ENCODE measurements at regions not wholly inside any gene's neighbourhood (a gene's known extent, or its start where the extent isn't known, plus 50 kb on each side); places are given as distances from the start of the nearest gene placed in this dataset.
"Not testable (repeated sequence)": the region's sequence is repeated elsewhere in the genome, so short reads cannot be mapped to it uniquely, and the experiment has no call there.

DNA sequence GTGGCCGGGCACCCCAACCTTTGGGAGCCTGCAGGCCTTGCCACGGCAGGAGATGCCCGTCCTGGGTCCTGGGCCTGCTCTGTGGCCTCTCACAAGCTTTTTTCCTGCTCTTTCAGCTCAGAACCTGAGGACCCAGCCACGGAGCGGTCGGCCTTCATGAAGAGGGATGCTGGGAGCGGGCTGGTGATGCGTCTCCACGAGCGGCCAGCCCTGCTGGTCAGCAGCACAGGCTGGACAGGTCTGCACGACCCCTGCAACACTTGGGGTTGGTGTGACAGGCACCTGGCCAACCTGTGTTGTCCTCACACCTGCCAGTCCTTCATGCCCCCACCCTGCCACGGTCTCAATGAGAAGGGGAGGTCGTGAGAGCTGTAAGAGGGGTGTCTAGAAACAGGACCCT is 170.0 kb downstream of the ADRA2C start:
- no peak for DNase-seq

DNA sequence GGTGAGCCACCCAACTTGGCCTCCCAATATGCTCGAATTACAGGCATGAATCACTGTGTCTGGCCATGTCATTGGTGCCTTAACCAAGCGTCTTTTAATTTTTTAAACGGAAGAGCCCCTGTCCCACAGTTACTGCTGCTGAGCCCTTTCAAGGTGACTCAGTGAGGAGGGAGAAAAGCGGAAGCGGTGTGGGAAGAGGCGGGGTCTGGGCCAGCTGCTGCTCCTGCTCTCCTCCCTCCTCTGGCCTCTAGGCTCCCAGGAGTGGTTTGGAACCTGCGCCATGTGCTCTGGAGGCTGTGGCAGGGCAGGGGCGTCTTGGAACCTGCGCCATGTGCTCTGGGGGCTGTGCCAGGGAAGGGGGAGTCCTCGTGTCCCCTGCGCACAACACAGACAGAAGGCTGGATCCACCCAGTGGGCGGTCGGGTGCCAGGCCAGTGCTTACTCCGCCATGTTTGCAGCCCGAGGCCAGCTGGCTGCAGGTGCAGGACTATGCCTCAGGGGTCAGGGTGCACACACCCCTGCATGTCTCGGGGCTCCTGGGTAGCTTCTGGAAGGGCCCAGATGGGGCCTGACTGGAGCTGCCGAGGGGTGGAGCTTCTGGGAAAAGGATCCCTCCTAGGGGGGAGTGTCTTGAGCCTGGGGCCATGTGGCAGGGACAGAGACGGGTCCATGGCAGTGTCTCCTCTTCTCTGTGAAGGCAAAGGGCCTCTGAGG is 171.8 kb downstream of the ADRA2C start:
- DNase-seq: not testable (repeated sequence)

DNA sequence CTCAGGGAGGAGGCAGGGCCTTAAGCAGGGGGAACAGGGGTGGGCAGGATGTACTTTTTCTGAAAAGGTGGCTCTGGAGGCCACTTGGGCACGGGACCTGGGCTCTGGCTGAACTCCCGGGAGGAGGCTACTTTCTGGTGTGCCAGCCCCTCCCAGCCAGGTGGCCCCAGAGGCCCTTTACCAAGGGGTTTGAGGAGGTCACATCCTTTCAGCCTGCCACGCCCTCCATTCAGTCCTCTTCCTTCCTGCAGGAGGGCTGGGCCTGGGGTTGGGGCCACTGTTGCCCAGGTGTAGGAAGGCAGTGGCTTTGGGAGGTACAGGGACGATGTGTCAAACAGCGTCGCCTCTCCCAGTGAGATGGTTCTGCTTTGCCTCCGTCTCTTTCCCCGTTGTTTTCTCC is 172.5 kb downstream of the ADRA2C start:
- not testable (repeated sequence) for DNase-seq

DNA sequence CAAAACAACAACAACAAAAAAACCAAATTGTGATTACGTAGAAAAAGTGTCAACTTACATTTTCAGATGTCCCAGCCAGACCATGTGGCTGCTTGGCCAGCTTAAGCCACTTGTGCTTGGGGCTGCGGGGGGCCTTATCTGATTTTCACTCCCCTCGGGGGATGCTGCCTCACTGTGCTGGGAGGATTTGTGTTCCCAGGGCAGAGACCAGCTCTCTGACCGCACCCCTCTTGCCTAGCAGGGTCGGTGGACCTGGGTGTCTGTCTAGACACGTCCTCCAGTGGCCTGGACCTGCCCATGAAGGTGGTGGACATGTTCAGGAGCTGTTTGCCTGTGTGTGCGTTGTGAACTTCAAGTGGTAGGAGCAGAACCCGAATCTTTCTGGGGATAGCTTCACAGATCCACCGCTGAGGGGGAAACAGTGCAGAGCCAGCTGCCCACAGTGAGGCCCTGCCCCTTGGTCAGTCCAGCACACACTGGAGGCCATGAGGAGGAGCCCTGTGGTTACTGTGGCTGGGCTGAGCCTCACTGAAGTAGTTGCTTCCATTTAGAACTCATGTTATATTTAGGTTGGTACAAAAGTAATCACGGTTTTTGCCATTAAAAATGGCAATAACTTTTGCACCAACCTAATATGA is 173.9 kb downstream of the ADRA2C start:
- DNase-seq: not testable (repeated sequence)

DNA sequence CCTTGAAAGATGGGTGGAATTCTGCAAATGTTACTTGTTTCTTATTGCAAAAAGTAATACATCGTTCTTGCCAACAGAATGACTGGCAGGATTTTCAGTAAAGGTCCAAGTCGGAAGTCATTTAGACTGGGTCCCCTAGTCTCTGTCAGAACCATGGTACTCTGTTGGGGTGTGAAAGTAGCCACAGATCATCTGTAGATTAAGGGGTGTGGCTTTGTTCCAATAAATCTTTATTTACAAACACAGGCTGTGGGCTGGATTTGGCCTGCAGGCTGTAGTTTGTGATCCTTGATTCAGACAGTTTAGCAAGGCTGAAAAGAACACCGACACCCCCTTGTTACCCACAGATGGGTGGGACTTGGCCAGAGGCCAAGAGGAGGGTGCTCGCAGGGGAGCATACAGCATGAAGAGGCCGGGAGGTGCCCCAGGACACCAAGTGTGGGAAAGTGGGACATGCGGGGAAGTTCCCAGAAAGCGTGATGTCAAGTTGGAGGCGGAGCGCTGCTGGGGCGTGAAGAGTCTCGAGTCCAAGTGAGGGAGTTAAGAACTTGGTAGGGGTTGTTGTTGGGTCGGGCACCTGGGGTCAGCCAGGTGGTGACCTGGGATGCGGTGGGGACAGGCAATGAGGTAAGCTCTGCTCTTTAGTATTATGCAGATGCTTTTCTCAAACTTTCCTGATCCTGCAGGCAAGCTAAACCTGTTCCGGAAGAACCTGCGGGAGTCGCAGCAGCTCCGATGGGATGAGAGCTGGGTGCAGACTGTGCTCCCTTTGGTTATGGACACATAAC is 175.7 kb downstream of the ADRA2C start:
- not testable (repeated sequence) for DNase-seq

DNA sequence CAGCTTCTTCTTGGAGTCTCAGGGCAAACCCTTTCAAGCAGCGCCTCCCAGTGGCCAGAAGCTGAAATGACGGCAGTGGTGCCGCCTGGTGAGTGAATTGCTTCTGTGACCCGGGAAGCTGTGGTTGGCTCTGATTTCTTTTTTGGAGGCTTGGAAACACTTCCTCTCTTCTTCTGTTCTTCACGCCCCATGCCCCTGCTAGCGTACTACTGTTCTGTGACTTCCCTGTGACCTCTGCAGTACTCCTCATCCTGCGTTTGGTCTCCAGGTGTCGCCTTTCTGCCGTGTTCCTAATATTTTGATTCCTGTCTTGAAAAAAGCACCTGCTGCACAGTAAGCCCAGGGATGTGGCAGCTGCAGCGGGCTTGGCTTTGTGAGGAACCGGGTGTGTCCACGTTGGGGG is 176.4 kb downstream of the ADRA2C start:
- DNase-seq: peak; percentile 35

DNA sequence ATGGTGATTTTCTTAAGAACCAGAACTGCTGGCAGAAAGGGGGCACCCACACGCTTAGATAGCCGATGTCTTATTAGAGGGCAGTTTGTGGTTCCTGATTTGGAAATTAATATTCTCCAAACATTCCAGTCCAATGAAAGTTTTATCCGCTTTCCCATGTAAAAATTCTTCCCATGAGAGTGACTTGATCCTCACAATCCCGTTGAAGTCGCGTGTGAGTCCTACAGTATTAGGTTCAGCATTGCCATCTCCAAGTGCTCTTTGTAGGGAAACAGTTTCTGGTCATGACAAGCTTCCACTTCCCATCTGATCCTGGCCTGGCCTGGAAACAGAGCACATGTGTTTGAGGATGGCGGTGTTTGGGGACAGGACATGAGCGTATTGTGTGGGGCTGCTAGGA is 176.9 kb downstream of the ADRA2C start:
- DNase-seq: not testable (repeated sequence)

DNA sequence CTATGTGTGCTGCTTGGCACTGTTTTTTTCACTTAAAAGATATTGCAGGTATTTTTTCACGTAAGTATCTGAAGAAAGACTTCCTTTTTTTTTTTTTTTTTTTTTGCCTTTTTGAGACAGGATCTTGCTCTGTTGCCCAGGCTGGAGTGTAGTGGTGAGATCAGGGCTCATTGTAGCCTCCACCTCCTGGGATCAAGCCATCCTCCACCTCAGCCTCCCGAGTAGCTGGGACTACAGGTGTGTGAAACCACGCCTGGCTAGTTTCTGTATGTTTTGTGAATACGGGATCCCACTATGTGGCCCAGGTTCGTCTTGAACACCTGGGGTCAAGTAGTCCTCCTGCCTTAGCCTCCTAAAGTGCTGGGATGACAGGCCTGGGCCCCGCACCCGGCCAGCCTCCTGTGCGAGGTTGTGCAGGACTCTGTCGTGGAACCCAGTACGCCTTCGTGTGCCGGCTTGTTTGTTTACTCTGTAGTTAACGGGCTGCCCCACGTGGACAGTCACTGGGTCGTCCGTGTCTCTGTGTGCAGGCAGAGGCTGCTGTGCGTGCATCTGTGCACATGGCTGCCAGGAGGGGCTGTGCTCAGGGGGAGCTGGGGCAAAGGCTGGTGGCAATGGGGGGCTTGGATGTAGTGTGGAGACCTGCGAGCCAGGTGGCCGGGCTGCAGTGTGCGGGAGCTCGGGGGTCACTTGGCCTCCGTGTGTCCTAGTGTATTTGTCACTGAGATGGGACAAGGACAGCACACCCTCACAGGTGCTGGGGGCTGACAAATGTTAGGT is 179.5 kb downstream of the ADRA2C start:
- no peak for DNase-seq

DNA sequence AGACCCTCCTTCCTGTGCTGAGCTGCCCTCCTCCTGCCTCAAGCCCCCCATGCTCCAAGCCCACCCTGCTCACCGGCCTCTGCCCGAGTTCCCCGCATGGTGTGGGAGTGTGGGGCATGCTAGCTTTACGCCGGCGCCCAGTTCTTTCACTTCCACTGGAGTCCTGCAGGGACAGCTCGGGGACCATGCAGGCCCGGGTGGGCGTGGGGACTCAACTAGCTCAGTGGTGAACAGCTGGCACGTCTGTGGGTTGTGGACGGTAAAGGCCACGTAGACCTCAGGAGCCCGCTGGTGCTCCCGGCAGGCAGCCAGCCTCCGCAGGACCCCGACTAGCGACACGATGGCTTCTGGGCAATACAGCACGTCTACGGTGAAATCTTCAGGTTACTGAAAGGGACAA is 180.4 kb downstream of the ADRA2C start:
- DNase-seq: not testable (repeated sequence)

DNA sequence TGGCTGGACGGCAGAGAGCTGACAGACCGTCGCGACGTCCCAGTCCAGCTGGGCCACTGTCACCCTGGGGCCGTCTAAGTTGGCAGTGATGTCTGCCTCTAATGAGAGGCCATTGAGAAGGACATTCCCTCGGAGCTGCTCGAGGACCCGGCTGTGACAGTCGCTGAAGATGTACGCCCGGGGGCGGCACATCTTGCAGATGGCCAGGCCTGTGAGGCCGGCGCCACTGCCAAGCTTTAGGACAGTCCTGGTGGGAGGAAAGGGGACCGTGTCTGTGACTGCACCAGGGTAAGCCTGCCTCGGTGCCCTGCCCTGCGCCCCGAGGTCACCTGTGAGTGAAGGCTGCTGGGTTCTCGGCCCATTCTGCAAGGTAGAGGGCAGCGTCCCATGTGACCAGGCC is 181.6 kb downstream of the ADRA2C start:
- not testable (repeated sequence) for DNase-seq

DNA sequence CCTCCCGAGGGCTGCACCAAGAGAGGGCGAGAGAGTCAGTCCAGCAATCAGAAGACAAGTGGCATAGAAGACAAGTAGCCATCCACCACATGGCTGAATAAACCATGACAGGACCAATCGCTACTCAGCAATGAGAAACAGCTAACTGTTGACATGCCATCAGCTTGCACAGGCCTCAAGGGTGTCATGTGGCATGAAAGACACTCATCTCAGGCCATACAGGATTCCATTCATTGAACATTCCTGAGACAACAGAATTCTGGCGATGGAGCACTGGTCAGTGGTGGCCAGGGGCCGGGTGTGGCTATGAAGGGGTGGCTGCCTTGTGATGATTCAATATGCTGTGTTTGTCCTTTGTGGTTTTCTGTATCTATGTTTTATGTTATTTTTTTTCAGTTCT is 182.0 kb downstream of the ADRA2C start:
- DNase-seq: not testable (repeated sequence)

DNA sequence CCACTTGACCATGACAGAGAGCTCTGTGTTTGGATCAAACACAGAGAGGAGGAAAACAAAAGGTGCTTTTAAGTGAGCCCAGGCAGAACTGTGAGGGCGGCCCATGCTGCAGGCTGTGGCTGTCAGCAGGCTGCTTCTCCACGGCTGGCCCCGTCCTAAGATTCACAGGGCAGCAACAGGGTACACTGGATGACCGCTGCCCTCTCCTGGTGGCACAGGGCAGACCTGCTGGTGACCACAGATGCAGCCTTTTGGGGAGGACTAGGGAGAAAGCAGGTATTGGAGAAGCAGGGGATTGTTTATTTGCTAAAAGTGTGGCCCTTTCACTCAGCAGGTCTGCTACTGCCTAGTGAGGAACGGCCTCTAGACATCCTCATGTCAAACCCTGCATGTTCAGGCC is 183.7 kb downstream of the ADRA2C start:
- not testable (repeated sequence) for DNase-seq

DNA sequence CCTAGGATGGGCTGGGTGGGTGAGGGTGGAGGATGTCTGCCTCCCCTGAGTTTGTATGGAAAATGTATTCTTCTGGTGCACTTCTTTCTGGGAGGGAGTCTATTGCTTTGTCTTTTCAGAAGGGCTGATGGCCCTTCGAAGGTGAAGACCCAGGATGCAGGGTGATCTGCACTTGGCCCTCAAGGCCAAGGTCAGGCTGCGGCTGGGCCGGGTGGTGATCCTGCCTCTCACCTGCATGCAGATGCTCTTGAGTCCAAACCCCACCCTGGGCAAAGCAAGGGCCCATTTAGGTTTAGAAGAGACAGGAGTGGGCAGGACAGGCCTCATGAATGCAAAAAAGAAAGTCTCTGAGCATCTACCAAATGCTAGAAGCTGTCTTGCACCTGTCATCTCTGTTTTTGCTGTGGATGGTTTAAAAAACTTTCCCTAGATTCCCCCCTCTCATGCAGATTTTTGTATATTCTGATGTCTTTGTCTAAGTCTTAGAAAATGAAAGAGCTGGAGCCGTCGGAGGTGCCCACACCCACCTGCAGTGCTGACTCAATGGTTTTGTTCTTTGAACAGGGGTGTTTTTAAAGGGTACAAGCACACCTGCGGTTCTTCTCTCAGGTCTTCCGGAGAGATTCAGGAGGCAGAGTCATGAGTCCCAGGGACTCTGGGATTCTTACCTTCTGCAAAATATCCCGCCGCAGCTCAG is 186.4 kb downstream of the ADRA2C start:
- not testable (repeated sequence) for DNase-seq

DNA sequence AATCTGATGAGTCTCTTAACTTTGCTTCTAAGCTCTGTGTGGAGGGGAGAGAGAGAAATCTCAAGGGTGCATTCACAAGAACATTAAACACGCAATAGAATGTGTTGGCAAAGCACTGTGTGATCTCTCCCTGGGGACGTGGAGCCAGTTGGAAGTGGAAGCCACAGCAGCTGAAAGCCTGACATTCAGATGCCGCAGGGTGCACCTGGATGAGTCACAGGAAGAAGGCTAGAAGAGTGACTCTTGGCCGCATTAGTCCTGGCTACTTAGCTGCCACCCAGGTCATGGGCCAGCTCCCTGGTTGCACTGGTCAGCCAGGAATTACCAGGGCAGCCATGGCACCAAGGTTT is 186.9 kb downstream of the ADRA2C start:
- not testable (repeated sequence) for DNase-seq

DNA sequence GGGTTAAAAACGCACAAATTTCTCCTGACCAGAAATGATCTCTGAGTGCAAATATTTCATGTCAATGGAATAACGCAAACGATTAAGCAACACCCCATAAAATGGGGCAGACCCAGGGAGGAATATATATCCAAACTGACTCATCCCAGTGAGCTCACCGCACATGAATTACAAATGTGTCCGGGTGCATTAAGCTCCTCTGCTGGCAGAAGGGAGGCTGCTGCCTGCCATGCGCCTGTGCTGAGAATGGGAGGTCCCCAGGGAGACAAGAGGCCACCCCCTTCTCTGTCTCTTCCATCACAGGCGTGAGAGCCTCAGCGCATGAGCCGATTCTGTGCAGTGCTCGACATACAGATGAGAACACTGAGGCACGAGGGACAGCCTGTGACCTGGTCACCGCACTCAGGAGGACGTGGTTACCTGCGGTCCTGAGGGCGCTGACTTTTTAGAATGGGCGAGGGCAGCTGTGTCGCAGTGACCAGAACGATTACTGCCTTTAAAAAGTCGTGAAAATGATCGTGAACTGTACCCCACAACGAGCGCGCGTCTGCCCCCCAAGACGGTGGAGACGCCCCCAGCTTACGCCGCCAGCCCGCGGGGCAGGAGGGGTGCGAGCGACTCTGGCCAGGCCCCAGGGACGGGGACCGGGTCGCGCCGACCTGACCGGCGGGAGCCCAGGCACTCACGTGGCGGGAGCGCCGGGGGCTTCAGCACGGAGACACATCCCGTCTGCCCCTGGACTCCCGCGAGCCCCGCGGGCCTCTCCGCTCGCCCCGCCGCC is 188.5 kb downstream of the ADRA2C start:
- peak; percentile 84 for DNase-seq

DNA sequence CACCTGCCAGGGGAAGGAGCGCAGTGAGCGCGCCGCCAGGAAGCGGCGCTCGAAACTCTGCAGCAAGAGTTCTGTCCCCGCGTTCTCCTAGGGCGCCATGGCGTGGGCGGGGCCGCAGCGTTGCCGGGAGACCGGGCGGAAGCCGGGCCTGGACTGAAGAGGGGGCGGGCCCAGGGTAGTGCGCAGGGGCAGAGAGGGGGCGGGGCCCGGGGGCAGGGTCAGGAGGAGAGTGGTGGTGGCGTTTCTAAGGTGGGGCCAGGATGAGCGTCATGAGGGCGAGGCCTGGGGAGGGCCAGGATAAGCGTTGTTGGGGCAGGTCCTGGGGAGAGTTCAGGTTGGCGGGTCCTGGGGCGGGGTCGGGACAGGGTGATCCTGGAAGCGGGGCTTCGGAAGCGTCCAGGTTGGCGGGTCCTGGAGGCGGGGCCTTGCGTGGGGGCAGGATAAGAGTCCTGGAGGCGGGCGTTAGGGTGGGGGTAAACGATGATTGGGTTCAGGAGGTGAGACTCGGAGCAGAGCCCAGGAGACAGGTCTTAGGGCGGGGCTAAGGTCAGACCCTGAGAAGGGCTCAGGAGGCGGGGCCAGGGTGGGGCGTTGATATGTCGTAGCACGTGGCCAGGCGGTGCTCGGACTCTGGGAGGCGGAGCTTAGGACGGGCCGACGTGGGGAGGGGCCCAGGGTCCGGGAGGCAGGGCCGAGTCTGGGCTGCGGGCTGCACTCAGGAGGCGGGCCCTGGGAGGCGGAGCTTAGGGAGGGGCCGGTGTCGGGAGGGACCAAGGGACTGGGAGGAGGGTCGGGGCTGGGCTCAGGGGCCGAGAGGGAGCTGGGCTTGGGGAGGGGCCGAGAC is 189.4 kb downstream of the ADRA2C start:
- DNase-seq: peak; percentile 99

DNA sequence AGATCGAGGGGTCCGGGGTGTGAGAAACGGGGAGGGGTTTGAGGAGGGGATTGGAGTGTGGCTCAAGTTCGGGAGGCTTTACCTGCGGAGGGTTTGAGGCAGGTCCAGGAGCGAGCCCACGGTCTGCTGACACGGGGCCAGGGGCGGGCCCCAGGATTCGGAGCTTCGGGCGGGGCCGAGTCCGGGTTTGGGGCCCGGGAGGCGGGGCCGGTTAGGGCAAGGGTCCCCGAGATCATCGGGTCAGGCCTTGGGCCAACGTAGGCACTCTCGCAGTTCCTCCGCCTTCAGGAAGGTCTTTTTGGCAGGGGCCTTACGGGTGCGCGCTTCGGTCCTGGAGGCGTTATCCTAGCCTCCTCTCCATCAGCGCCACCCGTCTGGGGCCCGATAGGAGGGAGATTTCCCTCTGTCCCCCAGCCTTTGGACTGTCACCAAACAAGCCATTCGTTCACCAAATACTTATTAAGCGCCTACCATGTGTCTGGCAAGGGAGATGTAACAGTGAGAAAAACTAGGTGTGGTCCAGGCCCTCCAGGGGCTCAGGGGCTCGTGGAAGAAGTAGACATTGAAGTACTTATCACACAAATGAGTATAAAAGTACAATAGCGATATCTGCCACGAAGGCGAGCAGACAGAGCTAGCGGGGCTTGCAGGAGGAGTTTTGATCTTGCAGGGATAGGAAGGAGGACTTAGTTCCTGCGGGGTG is 190.1 kb downstream of the ADRA2C start:
- DNase-seq: not testable (repeated sequence)

DNA sequence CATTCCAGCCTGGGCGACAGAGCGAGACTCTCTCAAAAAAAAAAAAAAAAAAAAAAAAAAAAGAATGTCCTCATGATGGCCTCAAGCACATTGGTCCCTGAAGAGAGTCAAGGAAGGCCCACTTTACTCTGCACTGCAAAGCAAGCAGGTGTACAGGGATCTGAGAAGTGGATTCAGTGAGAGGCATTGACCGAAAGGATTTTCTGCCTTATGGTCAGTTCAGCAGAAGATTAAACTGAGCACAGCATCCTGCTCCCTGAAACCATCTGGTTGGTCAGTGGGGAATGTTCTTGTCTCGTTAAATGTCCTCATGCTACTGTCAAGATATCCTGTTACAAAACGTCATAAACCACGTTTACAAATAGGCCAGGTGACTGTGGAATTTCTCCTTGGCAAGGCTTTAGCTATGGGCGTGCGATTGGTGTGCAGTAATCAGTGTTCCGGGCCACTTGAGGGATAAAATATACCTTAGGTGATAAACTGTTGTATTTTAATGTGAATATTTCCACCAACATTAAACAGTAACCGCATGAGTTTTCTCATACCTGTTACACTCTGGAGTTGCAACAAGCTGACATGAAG is 195.0 kb downstream of the ADRA2C start:
- DNase-seq: not testable (repeated sequence)

DNA sequence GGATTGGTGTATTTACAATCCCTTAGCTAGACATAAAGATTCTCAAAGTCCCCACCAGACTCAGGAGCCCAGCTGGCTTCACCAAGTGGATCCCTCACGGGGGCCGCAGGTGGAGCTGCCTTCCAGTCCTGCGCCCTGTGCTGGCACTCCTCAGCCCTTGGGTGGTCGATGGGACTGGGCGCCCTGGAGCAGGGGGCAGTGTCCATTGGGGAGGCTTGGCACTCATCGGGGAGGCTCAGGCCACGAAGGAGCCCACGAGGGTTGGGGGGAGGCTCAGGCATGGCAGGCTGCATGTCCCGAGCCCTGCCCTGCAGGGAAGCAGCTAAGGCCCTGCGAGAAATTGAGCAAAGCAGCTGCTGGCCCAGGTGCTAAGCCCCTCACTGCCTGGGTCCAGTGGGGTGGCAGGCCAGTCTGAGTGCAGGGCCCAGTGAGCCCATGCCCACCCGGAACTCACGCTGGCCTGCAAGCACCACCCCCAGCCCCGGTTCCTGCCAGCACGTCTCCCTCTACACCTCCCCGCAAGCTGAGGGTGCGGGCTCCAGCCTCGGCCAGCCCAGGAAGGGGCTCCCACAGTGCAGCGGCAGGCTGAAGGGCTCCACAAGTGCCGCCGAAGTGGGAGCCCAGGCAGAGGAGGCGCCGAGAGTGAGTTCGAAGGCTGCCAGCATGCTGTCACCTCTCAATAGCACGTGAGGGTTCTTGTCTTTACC is 198.5 kb downstream of the ADRA2C start:
- not testable (repeated sequence) for DNase-seq
